ENCODE measurements at regions not wholly inside any gene's neighbourhood (a gene's known extent, or its start where the extent isn't known, plus 50 kb on each side); places are given as distances from the start of the nearest gene placed in this dataset.

DNA sequence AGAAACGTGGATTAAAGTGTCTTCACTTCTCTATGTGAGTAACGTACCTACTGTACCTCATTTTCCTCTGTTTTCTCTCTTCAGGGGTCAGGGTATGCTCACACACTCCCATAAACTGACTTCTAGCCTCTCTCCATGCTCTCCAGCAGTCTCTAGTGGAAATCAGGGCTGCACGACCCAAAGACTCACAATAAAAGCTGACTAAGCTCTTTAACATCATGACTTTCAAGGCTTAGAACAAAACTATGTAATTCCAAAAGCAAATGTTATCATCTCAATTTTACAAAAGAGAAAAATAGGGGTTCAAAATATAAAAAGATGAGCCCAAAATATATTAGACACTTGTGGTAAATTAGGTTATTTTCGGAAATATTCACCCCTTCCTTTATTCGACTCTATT is 62.5 kb upstream of the KRTAP11-1 start:
- TF ChIP-seq CTCF (IDR thresholded peaks at IDR 0.05) (no peak), POLR2A (IDR thresholded peaks at IDR 0.05) (no peak)
